Effector CD4-positive, alpha-beta T cell (primary cell): ENCODE measurements at regions not wholly inside any gene's neighbourhood (a gene's known extent, or its start where the extent isn't known, plus 50 kb on each side); places are given as distances from the start of the nearest gene placed in this dataset.
"Not testable (repeated sequence)": the region's sequence is repeated elsewhere in the genome, so short reads cannot be mapped to it uniquely, and the experiment has no call there.

ENCODE experiments used
- DNase-seq: peaks from one replicate; pipeline ENCODE4 v3.0.0-alpha.2; 2020

DNA sequence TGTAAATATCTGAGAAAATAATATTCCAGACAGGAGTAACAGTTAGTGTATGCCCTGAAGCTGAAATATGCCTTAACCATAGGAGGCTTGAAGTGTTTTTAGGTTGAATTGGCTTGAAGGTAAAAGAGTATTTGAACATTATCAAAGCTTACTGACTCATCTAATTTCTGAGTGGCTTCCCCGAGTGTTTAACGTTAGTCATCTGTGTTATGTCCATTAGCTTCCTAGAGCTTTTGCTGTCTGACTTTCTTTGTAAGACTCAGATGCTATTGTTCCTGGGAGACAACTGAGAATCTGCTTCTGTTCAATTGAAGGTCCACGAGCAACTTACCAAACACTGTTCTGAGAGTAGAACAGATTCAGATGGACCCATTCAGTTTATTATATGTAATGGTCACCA lies 656.8 kb upstream of the NECTIN3 start:
- no peak for DNase-seq

DNA sequence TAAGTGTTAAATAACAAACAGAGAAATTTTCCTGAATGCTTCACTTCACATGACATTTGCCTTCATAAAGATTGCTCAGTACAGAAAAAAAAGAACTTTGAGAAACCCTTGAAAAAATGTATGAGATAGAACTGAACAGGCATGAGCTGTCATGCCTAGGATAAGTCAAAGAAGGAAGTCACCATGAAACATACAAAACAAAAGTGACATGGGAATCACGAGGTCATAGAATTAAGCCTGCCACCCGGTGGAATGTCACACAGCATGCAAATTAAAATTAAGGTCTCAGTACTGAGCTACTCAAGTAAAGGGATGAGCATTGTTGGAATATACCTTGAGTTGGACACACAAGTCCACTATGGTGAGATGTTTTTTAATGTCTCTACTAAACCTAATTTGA lies 652.5 kb upstream of the NECTIN3 start:
- DNase-seq: no peak

DNA sequence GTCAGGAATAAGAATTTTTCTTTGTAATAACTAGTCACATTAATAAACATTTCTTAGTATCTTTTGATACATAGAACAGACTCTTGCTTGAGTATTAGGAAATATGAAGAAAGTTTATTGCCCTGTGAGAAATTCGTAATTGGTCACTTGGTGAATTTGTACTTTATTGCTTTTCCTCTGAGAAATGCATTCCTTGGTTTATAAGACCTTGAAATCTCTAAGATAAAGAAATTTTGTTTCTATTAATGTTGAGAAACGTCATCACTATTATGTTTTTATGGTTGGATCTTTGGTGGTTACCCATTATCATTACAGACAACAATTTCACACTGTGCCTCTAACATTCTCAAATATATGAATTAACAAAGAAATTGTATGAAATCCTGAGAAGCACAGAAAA lies 652.0 kb upstream of the NECTIN3 start:
- no peak for DNase-seq

DNA sequence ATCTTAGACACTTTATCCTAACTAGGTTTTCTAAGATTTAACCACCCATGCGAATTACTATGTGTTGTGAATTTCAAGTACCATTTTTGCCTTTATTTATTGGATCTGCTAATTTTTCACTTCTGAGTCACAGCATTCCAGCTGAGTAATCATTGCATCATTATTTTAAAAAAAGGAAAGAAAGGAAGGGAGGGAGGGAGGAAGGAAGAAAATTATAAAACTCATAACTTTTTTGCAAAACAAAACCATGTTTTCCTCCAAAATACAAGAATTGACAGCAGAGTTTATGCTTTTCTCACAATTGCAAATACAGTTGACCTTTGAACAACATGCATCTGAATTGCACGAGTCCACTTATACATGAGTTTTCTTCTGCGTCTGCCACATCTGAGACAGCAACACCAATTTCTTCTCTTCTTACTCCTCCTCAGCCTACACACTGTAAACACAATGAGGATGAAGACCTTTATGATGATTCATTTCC lies 651.4 kb upstream of the NECTIN3 start:
- no peak for DNase-seq

DNA sequence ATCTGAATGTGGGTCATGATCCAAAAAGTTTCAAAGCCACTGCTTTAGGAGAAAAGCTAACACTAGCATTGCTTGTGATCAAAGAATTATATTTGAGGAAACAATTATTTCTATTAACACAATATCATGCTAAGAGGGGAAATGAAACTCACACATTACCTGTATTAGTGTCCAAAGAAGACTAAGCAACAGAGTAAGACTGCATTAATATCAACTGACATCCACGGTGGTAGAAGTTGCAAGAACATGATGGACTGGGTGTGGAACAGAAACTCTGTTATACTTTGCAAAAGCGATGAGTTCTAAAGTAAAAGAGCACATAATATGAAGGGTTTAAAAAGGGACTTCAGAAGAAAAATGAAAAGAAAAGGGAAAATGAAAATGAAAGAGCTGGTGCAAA lies 648.3 kb upstream of the NECTIN3 start:
- no peak for DNase-seq

DNA sequence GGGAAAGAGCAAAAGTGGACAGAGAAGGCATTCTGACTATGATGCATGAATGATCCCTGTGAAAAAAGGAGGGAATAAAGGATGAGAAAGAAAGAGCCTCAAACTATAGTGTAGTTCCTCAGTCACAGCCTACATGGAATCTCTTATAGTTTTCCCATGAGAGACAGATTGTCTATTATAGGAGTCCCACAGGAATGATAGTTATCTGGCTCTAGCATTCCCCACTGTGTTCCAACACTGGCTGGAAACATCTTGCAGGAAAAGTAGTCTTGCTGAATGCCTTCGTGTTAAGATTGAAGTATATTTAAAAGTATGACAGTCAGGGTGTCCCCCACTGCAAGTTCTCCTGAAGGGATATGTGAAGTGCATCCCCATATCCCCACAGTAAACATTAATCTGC lies 641.5 kb upstream of the NECTIN3 start:
- no peak for DNase-seq

DNA sequence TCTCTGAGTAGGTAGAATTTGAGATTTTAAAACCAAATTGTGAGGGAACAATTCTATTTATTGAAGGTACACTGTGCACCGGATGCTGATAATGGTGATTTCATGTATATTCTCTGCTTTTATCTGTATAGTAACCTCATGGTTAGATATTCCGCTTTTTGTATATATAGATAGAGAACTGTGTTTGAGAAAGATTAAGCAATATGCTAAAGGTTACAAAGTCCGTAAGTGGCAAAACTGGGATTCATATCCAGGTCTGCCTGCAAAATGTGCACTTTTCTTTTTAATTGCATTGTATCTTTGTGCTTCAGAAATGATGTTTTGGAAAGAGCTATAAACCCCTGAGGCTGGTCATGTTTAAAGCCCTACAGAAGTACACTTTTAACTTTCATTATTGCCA lies 635.4 kb upstream of the NECTIN3 start:
- DNase-seq: no peak

DNA sequence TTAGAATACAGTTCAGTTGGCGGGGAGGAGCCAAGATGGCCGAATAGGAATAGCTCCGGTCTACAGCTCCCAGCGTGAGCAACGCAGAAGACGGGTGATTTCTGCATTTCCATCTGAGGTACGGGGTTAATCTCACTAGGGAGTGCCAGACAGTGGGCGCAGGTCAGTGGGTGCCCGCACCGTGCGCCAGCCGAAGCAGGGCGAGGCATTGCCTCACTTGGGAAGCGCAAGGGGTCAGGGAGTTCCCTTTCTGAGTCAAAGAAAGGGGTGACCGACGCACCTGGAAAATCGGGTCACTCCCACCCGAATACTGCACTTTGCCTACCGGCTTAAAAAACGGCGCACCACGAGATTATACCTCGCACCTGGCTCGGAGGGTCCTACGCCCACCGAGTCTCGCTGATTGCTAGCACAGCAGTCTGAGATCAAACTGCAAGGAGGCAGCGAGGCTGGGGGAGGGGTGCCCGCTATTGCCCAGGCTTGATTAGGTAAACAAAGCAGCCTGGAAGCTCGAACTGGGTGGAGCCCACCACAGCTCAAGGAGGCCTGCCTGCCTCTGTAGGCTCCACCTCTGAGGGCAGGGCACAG lies 631.5 kb upstream of the NECTIN3 start:
- DNase-seq: not testable (repeated sequence)

DNA sequence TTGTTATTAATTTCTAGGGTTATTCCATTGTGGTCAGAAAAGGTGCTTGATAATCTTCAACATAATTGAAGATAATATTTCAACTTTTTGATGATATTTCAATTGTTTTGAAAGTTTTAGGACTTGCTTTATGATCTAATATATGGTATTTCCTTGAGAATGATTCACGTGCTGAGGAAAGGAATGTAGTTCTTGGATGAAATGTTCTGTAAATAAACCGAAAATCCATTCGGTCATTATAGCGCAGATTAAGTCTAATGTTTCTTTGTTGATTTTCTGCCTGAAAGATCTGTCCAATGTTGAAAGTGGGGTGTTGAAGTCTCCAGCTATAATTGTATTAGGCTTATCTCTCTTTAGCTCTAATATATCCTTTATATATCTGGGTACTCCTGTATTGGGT lies 617.5 kb upstream of the NECTIN3 start:
- DNase-seq: no peak

DNA sequence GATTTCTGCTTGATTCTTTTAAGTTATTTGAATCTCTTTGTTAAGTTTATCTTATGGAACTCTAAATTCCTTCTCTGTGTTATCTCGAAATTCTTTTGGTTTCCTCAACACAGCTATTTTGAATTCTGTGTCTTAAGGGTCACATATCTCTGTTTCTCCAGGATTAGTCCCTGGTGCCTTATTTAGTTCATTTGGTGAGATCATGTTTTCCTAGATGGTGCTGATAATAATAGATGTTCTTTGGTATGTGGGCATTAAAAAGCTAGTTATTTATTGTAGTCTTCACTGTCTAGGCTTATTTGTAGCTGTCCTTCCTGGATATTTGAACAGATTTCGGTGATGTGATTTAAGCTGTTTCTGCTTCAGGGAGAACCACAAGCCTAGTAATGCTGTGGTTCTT lies 615.6 kb upstream of the NECTIN3 start:
- no peak for DNase-seq

DNA sequence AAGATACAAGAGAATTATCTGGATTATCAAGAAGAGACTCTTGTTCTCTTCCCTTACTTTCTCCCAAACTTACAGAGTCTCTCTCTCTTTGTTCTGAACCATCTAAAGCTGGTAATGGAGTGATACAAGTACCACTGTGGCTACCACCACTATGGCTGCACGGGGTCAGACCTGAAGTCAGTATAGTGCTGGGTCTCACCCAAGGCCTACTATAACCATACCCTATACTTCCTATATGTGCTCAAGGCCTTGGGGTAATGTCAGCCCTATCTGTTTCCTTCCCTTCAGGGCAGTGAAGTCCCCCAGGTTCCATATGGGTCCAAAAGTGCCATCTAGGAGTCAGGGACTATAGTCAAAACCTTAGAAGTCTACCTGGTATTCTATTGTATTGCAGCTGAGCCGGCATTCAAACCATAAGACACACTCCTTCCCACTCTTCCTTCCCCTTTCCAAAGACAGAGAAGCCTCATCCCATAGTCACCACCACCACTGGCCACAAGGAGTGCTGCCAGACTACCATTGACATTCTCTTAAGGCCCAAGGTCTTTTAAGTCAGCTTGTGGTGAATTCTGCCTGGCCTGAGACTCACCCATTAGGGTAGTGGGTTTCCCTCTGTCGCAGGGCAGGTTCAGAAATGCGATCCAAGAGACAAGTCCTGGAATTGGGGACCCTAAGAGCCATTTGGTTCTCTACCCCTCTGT lies 615.0 kb upstream of the NECTIN3 start:
- DNase-seq: no peak

DNA sequence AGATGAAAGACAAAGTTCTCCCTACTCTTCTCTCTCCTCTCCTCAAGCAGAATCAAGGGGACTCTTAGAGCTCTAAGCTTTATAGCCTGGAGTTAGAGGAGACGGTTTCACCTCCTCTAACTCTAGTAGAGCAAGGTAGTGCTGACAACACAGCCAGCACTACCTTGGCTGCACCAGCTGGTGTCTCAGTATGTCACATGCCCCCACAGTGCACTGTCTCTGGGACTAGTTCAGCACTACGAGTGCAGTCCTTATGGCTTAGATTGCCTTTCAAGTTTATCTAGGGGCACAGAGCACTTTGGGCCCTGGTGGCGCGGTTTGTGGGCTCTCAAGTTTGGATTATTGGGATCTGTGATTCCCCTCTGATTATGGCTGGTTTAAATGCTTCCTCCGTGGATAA lies 614.1 kb upstream of the NECTIN3 start:
- no peak for DNase-seq

DNA sequence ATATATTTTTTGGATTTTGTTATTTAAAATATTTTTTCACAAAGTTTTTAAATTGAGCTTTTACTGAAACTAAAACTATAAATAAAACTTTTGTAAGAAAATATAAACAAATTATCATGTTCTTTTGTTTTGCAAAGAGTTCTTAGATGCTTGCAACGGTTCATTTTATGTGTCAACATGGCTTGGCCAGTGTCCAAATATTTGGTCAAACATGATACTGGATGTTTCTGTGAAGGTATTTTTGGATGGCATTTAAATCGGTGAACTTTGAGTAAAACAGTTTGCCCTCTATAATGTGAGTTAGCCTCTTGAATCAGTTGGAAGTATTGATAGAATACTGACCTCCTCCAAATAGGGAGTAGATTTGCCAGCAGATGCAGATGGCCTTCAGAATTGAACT lies 612.6 kb upstream of the NECTIN3 start:
- DNase-seq: no peak

DNA sequence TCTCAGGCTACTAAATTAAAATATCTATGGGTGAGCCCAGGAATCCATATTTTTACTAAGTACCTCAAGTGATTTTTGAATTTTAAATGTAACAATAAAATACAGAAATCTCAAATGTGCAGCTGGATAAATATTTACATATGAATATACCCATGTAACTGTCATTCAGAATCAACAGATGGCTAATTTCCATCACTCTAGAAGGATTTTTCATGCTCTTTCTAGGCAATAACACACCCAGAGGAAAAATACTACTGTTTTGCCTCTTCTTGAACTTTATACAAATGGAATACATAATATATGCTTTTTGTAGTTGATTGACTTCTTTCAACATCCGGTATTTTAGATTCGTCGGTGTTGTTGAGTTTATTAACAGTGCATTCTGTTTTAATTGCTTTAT lies 601.3 kb upstream of the NECTIN3 start:
- no peak for DNase-seq

DNA sequence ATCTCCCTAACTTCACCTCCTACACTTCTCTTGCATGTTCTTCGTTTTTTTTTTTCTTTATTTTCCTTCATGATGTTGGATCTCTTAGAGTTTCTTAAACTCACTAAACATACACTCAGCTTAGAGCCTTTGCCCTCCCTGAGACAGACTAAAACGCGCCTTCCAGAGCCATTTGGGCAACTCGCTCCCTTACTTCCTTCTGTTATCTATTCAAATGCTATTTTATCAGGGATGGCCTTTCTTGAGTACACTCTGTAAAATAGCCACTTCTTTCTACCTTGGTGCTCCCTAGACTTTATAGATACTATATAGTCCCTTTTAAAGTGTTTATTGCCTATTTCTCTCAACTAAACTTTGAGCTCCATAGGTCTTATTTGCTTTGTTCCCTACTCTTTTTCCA lies 598.2 kb upstream of the NECTIN3 start:
- DNase-seq: no peak

DNA sequence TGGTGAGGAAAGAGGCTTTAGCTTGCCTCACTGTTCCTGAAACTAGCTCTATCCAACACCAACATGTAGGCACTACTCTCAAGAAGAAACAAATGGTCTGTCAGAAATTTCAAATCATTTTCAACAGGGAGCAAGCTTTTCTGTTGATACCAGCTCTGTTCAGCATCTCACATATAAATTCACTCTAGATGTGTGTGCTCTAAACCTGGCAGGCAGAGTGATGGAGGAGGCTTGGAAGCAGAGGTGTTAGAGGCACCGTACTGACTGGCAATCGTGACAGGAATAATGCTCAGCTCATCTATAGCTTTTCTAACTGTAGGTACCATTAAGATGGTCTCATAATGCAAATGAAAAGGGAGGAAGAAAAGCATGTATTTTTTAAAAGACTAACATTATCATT lies 597.2 kb upstream of the NECTIN3 start:
- DNase-seq: no peak

DNA sequence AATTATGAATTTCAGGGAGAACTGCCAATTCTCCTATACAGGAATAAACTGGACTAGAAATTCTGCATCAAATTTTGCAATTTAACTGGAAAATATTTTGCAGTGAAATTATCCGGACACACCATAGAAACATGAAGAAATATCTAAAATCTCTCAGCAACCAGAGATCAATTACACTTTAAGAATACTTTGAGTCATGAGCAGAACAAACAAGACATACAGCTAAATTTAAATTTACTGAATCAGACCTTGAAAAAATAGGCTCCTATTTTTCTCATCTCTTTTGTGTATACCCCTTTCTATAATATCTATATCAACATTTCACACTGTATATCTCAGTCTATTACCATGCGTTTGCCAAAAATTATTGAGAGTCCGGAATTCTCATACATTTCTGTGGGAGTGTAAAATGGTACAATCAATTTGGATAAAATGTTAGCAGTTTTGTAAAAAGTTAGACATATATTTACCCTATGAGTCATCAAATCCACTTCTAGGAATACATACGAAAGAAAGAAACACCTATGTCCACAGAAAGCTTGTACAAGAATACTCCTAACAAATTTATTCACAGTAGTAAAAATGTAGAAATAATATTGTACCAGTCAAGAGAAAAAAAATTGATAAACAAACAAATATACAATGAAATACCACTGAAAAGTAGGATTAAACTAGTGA lies 593.1 kb upstream of the NECTIN3 start:
- no peak for DNase-seq

DNA sequence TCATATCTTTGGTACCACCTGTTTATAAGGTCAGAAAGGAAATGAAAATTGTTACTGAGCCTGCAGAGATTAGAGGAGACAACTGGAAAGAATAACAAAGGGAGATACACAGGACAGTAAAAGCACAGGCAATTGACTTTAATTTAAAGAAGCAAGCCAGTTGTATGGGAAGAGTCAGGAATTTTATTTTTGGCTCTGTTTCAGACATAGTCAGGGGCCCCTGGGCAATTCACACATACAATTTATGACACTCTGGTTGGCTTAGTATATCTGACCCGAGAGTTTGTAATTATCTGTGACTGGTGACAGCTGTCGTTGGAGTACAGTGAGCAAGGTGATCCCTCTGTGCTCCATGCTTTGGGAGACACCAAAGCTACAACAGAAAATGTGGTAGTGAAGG lies 591.9 kb upstream of the NECTIN3 start:
- DNase-seq: no peak

DNA sequence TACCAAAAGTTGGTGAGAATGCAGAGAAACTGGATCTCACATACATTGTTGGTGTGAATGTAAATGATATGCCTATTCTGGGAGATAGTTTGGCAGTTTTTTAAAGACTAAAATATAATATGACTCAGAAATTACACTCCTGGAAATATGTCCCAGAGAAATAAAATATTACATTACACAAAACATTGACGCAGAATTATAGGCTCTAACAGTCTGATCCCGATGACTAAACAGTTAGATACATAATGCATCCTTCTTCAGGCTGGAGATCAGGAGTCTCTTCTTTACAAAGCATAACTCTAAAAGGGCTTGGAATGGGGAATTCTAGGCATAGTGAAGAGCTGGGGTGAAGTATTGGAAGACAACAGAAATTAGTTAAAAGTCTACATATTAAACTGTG lies 586.2 kb upstream of the NECTIN3 start:
- no peak for DNase-seq

DNA sequence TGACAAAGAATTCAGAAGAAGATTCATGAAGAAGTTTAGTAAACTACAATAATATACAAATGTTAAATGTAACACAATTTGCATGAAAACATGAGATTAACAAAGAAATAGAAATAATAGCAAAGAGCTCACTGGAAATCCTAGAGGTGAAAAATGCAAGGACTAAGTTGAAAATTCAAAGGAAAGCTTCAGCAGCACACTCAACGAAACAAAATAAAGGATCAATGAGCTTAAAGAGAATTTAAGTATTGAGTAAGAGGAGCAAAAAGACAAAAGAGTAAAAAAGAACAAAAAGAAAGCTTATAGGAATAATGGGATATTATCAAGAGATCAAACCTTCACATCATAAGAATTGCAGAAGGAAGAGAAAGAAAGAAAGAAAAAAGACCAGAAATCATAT lies 583.8 kb upstream of the NECTIN3 start:
- DNase-seq: no peak

DNA sequence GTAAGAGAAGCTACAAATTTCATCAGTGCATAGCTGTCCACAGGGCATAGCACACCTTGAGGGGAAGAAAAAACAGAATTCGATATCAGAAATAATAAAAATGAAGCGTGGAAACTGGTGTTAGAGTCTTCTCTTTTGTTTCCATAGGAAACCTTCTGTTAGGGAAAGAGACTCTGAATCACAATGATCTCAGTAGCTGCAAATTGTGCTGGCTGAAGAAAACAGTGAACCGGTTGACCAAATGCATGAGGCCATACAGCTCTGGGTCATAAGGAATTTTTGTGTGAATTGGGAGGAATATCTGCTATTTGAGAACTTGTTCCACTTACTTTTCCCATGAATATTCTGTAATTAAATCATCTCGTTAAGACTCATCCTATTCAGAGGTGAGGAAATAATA lies 580.2 kb upstream of the NECTIN3 start:
- no peak for DNase-seq

DNA sequence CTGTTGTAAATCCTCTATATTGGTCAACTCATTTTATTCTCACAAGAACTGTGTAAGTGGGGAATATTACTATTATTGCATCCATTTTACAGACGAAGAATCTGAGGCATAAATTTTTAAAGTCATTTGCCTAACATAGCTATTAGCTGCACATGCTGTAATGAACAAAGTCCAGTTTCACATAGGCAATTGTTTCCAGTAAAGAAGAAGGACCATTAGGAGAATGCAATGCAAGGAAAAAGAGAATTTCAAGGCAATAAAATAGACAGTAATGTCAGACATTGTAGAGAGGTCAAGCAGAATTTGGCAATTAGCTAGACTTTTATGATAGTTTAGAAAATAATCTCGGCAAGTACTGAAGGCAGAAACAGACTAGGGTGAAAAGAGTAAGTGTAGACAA lies 578.7 kb upstream of the NECTIN3 start:
- no peak for DNase-seq

DNA sequence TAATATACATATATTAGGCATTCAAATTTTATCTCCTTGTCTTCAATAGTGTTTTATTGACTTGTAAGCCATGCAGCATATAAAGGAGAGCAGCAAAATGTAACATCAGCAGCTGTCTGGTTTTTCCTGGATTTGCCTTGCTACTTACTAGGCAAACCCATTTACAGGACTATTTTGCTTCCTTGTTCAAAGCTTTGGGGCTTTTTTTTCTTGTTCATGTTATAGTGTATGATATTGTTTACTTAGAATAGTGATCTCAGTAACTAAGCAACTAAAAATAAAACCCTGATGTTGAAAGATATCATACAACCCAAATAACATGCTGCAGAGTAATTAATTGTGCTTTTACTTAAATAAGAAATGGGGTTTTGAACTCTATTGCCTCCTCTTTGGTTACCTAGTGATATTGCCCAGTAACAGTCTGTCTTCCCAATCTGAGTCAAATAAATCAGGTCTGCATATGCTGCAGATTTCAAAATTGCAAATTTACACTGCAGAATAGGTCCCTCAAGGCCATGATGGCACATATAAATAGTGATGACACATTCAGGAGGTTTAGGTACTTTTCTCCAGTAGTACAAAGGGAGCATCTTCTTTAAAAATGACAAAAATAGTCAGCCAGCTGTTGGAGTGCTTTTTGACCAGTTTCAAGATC lies 578.1 kb upstream of the NECTIN3 start:
- DNase-seq: no peak

DNA sequence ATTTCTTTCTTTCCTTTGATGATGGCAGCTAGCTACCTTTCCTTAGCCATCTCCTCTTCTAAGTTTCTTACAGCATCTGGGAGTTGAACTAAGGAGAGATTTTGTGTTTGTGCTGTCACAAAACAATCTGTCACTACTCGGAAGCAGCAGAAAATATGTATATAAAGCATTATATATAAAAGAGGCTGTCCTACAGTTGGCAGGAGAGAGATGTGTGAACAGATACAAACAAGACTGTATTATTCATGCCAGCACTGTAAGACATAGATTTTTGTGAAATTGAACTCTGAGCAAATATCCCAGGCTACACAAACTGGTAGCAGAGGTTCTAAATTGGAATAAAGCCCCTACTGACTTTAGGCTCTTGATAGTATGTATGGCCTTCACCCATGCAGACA lies 577.5 kb upstream of the NECTIN3 start:
- DNase-seq: no peak
